ENCODE measurements at regions not wholly inside any gene's neighbourhood (a gene's known extent, or its start where the extent isn't known, plus 50 kb on each side); places are given as distances from the start of the nearest gene placed in this dataset.

GRCh38 chr2:17337507-17337906, 180.7 kb downstream of the RAD51AP2 start:
- TF ChIP-seq CTCF (IDR thresholded peaks at IDR 0.05; ENCODE audit: low read depth, low read length) = no peak
- no peak for TF ChIP-seq EZH2phosphoT487 (IDR thresholded peaks at IDR 0.05; ENCODE audit: low read depth)
